Esophagus muscularis mucosa (tissue), 4 donors: ENCODE measurements at regions not wholly inside any gene's neighbourhood (a gene's known extent, or its start where the extent isn't known, plus 50 kb on each side); places are given as distances from the start of the nearest gene placed in this dataset.

ENCODE experiments used
- DNase-seq: peaks from one replicate; pipeline ENCODE4 v3.0.0-alpha.2; 2017; ENCODE audit errors: extremely low spot score
- H3K27ac ChIP-seq, 4 donors: fragments of 200-600 bp; sonication (generic); replicated peaks in 1 of 4; 1 replicate in 3 of 4; 2 replicates in 1 of 4; pipeline ENCODE4 v1.5.1; 2016 to 2019; ENCODE audit warnings: mild to moderate bottlenecking in 1 of 4
- H3K27me3 ChIP-seq, 4 donors: fragments of 200-600 bp; sonication (generic); one replicate each; pipeline versions ENCODE4 v1.5.1 to v1.6.0; 2016 to 2019
- H3K36me3 ChIP-seq, 4 donors: fragments of 200-600 bp; sonication (generic); one replicate each; pipeline ENCODE4 v1.5.1; 2016 to 2019
- H3K4me1 ChIP-seq, 4 donors: fragments of 200-600 bp; sonication (generic); one replicate each; pipeline ENCODE4 v1.5.1; 2016 to 2019
- H3K4me3 ChIP-seq, 4 donors: fragments of 200-600 bp; sonication (generic); 1 replicate in 2 of 4; 2 replicates in 2 of 4; pipeline ENCODE4 v1.5.1; 2016 to 2019; ENCODE audit warnings: mild to moderate bottlenecking in 4 of 4, moderate library complexity in 1 of 4
- H3K9me3 ChIP-seq, 4 donors: fragments of 200-600 bp; sonication (generic); 1 replicate in 3 of 4; 2 replicates in 1 of 4; pipeline ENCODE4 v1.5.1; 2016 to 2019
- EP300 ChIP-seq: sonication (generic); formaldehyde crosslinking; IDR thresholded peaks from one replicate; pipeline ENCODE4 v1.6.1; 2017; ENCODE audit warnings: antibody characterized with exemption
- POLR2A ChIP-seq: fragments of 450-650 bp; IDR thresholded peaks from one replicate; pipeline ENCODE4 v1.6.1; 2017; ENCODE audit warnings: antibody characterized with exemption, moderate library complexity, mild to moderate bottlenecking, low read depth
- POLR2AphosphoS5 ChIP-seq, 2 donors: sonication (generic); formaldehyde crosslinking; IDR thresholded peaks; one replicate each; pipeline ENCODE4 v1.6.1; 2017; ENCODE audit warnings: antibody characterized with exemption in 2 of 2
- WGBS: methylation state at CpG from one replicate; pipeline ENCODE4 v1.1.5; 2018; 5-methylcytosine and 5-hydroxymethylcytosine counted together
- intact Hi-C: fragments of 100-400 bp; cut with DNase I; formaldehyde crosslinking; loops from one replicate; pipeline ENCODE4 v1.15.1; 2023
- TF ChIP-seq, protein P1 (sequence below), 3 experiments: fragments of 200-600 bp in 2 of 3; fragments of 450-650 bp in 1 of 3; sonication (generic) in 2 of 3; IDR thresholded peaks; one replicate each; pipeline ENCODE4 v1.5.1; 2017 to 2019; ENCODE audit warnings: antibody characterized with exemption in 3 of 3, mild to moderate bottlenecking in 2 of 3, moderate library complexity in 1 of 3

DNA sequence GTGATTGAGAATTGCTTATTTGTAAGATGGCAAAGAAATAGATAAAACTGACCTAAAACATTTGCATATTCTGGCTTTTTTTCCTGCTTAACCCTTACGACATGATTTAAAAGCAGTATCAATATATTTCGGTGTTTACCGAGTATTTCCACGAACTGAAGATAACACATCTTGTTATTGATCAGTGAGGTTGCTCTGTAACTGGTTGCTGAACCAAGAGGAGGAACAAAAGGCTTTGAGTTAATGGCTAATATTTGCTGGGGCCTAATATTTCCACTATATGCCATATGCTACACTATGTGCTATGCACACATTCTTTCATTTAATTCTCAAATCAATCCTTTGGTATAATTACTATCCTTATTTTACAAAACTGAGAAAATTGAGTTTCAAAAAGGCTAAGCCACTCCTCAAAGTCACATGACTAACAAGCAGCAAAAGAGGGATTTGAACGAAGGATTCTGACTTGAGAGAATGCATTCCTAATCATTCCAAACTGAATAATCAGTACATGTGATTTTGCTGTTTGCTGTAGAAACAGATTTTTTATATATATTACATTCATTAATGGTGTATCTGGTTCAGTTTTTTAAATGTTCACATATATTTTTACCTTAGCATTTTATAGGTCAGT lies 346.0 kb downstream of the USP25 start:
- no peak overlapping the region for H3K27ac ChIP-seq
- TF ChIP-seq, protein P1, sequence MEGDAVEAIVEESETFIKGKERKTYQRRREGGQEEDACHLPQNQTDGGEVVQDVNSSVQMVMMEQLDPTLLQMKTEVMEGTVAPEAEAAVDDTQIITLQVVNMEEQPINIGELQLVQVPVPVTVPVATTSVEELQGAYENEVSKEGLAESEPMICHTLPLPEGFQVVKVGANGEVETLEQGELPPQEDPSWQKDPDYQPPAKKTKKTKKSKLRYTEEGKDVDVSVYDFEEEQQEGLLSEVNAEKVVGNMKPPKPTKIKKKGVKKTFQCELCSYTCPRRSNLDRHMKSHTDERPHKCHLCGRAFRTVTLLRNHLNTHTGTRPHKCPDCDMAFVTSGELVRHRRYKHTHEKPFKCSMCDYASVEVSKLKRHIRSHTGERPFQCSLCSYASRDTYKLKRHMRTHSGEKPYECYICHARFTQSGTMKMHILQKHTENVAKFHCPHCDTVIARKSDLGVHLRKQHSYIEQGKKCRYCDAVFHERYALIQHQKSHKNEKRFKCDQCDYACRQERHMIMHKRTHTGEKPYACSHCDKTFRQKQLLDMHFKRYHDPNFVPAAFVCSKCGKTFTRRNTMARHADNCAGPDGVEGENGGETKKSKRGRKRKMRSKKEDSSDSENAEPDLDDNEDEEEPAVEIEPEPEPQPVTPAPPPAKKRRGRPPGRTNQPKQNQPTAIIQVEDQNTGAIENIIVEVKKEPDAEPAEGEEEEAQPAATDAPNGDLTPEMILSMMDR (IDR thresholded peaks at IDR 0.05) = no peak
- TF ChIP-seq POLR2AphosphoS5 (IDR thresholded peaks at IDR 0.05) (no peak), POLR2A (no peak), EP300 (no peak)
- H3K9me3 ChIP-seq = no peaks in the 10 kb centered on the region
- no peak for DNase-seq
- intact Hi-C loops = no loop called here
- 96% methylated on average over 5 of the region's 5 CpGs for WGBS
- no peak overlapping the region for H3K4me3 ChIP-seq
- no peaks in the 10 kb centered on the region for H3K36me3 ChIP-seq
- peaks cover 0 to 22% (median 18%) of the 10 kb centered on the region in 4 donors for H3K4me1 ChIP-seq
- no peaks in the 10 kb centered on the region for H3K27me3 ChIP-seq

- TF ChIP-seq, protein P1 (IDR thresholded peaks at IDR 0.05) = no peak
- TF ChIP-seq POLR2AphosphoS5 (IDR thresholded peaks at IDR 0.05) (no peak), EP300 (no peak), POLR2A (no peak)
- Histone ChIP-seq H3K4me3 (no peak overlapping the region), H3K4me1 (peaks cover 0 to 21% (median 12%) of the 10 kb centered on the region in 4 donors), H3K36me3 (no peaks in the 10 kb centered on the region), H3K27ac (no peak overlapping the region), H3K9me3 (no peaks in the 10 kb centered on the region), H3K27me3 (no peaks in the 10 kb centered on the region)
- intact Hi-C loops = no loop called here
- DNase-seq = no peak
These were observed 346.7 kb downstream of the USP25 start for GRCh38 chr21:16076465-16076864.

DNA sequence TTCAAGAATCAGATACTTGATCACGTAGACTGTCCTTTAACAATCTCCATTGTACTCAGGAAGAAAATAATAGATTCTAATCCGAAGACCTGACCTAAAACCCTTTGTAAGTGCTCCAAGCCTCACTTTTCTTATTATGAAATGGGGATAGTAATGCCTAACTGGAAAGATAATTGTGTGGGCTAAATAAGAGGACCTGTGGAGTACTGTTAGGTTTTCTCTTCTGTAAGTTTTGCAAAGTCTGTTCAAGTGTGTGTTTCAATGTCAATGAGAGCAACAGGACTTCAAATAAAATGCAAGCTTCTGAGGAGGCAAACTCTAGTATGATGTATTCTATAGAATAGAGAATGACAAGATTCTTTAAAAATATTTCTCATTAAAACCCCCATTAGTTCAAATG lies 348.6 kb downstream of the USP25 start:
- 90% methylated on average over 2 of the region's 2 CpGs for WGBS
- Histone ChIP-seq H3K36me3 (no peaks in the 10 kb centered on the region), H3K4me3 (no peak overlapping the region), H3K27ac (no peak overlapping the region), H3K9me3 (no peaks in the 10 kb centered on the region), H3K27me3 (no peaks in the 10 kb centered on the region), H3K4me1 (peaks cover 0 to 3% (median 0%) of the 10 kb centered on the region in 4 donors)
- intact Hi-C loops = no loop called here
- DNase-seq = no peak
- TF ChIP-seq POLR2A (no peak), EP300 (no peak), POLR2AphosphoS5 (IDR thresholded peaks at IDR 0.05) (no peak)
- TF ChIP-seq, protein P1 (IDR thresholded peaks at IDR 0.05) = no peak

DNA sequence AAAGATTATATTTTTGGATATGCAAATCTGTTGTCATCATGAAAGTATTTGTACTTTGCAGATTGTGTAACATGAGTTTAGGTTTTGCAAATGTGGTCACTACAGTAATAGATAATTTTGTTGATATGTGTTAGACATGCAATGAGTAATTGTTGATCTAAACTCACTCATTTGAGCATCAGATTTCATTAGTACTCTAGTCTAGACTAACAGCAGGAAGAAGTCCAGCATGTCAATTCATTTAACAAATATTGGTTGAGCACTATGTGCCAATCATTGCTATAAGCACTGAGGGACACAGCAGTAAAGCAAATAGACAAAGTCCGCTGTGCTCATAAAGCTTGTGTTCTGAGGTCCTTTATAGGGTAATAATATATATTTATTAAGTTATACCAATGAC lies 350.0 kb downstream of the USP25 start:
- no peak for DNase-seq
- Histone ChIP-seq H3K4me3 (no peak overlapping the region), H3K27ac (no peak overlapping the region), H3K36me3 (no peaks in the 10 kb centered on the region), H3K9me3 (no peaks in the 10 kb centered on the region), H3K4me1 (no peaks in the 10 kb centered on the region), H3K27me3 (no peaks in the 10 kb centered on the region)
- 93% methylated on average over 1 of the region's 1 CpG for WGBS
- TF ChIP-seq, protein P1 (IDR thresholded peaks at IDR 0.05) = no peak
- TF ChIP-seq POLR2AphosphoS5 (IDR thresholded peaks at IDR 0.05) (no peak), EP300 (no peak)
- intact Hi-C loops = no loop called here

DNA sequence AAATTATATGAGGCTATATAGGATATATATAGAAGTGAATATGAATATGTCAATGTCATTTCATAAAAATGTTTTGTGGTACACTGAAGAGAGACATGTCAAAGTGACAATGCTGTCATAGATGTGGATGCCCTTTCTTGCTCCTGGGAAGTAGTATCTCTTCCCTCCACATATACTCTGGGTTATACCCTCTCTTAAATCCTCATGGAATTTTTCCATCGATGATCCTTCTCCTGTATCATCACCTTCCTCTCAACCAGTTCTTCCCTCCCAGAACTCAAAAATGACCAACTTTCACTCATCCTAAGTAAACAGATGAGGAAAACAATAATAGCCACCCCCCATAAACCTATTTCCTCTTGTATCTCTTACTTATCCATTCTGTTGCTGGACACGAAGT lies 351.5 kb downstream of the USP25 start:
- no peaks in the 10 kb centered on the region for H3K4me1 ChIP-seq
- no peak overlapping the region for H3K27ac ChIP-seq
- H3K9me3 ChIP-seq = no peaks in the 10 kb centered on the region
- WGBS = 74% methylated on average over 2 of the region's 2 CpGs
- TF ChIP-seq POLR2AphosphoS5 (IDR thresholded peaks at IDR 0.05) = no peak
- TF ChIP-seq, protein P1 (IDR thresholded peaks at IDR 0.05) = no peak
- no peak for TF ChIP-seq EP300
- TF ChIP-seq POLR2A = no peak
- DNase-seq = no peak
- no peak overlapping the region for H3K4me3 ChIP-seq
- intact Hi-C loops = no loop called here
- H3K36me3 ChIP-seq = no peaks in the 10 kb centered on the region
- H3K27me3 ChIP-seq = no peaks in the 10 kb centered on the region
